CD4-positive, alpha-beta T cell treated with Interferon alpha-2 for 1 hour (primary cell): ENCODE measurements at regions not wholly inside any gene's neighbourhood (a gene's known extent, or its start where the extent isn't known, plus 50 kb on each side); places are given as distances from the start of the nearest gene placed in this dataset.
"Not testable (repeated sequence)": the region's sequence is repeated elsewhere in the genome, so short reads cannot be mapped to it uniquely, and the experiment has no call there.

ENCODE experiments used
- DNase-seq, 2 donors: peaks; one replicate each; pipeline ENCODE4 v3.0.0-alpha.2; 2020 to 2022

- no peak for DNase-seq
These were observed 844.9 kb upstream of the CRIM1 start for GRCh38 chr2:35510636-35511035.

GRCh38 chr2:35508601-35509000 lies 847.0 kb upstream of the CRIM1 start:
- DNase-seq: no peak

GRCh38 chr2:35504419-35504818 lies 851.2 kb upstream of the CRIM1 start:
- no peak for DNase-seq

GRCh38 chr2:35503738-35504199 lies 851.8 kb upstream of the CRIM1 start:
- DNase-seq: no peak

GRCh38 chr2:35503311-35503710 lies 852.3 kb upstream of the CRIM1 start:
- no peak for DNase-seq

DNA sequence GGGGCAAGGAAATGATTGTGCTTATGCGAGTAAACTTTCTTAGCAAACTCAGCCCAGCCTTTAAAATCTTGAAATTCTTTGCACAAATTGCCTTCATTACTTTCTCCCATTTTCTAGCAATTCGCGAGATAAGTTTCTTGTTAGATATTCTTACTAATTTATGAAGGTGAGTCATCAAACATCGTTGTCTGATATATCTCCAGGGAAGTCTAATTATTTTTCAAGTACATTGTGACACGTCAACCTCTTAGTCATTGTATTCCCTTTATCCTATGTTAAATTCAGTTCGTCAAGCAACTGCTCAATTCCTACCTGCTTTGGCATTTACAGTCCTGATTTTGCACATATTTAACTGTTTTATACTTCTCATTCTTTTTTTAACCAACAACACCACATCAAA lies 854.5 kb upstream of the CRIM1 start:
- DNase-seq: no peak

GRCh38 chr2:35496022-35496421 lies 859.6 kb upstream of the CRIM1 start:
- no peak for DNase-seq

DNA sequence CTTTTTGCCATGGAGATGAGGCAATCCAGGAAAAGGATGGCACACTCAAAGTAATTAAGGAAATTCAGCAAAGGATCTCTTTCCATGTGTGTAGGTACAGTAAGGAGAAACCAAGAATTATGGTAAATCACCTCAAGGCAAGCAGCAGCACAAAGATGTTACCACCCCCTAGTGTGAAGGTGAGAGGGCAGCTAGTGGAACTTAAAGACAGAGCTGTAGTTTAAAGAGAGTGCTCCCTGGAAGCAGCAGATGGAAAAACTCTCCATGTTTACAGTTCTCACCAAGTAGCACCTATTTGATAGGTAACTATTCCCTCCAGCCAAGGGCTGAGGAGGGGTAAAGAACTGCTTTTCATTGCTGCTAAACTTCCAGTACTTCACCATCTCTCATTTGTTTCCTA lies 860.4 kb upstream of the CRIM1 start:
- no peak for DNase-seq

DNA sequence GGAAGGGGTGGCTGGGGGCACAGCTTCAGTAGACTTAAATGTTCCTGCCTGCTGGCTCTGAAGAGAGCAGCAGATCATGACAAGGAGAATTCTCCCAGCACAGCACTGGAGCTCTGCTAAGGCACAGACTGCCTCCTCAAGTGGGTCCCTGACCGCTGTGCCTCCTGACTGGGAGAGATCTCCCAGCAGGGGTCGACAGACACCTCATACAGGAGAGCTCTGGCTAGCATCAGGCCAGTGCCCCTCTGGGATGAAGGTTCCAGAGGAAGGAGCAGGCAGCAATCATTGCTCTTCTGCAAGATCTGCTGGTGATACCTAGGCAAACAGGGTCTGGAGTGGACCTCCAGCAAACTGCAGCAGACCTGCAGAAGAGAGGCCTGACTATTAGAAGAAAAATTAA lies 877.5 kb upstream of the CRIM1 start:
- DNase-seq: not testable (repeated sequence)

DNA sequence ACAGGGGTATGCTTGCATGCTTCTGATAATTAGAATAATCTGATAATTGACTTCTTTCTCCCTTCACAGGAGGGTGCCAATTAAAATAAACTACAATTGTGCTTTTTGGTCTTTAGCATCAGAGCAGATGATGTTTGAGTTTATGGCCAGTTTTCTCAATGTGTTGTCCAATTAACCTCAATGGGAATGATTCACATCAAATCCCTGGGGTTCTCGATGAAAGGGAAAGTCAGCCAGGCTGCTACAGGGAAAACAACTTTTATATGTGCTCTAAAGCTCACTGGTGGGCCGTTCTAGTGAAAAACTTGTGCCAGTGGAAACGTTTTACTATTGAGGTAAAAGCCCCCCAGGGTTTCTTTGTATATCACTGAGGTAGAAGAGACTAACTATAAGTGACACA lies 887.3 kb upstream of the CRIM1 start:
- DNase-seq: no peak

DNA sequence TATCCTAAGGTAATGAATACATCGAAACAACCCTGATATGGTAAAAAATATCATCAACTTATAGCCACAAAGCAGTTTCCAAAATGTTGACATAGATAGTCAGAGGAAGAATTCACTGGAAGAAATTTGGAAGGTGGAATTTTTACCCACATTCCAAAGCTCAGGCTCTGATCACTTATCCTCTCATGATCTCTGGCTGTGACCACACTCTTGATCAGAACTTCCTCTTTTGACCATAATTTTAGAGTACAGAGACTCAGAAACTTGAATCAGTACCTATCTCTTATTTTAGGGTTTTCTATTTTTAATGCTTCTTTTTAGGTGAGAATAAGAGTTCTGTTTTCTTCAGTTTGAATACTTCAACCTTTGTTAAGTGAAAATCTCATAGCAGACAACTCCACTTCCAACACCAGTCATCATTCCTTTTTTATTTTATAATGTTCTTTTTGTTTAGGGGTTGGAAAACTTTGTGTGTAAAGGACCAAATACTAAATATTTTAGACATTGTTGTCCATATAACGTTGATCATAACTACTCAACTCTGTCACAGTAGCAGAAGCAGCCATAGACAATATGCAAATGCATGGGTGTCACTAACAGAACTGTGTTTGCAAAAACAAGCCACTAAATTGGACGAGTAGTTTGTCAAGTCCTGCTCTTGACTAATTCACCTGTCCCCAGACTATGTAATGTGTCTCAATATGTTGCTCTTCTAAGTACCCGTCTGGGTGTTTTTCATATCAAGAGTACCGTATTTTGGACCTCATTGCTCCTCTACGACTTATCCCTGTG lies 891.6 kb upstream of the CRIM1 start:
- DNase-seq: no peak

DNA sequence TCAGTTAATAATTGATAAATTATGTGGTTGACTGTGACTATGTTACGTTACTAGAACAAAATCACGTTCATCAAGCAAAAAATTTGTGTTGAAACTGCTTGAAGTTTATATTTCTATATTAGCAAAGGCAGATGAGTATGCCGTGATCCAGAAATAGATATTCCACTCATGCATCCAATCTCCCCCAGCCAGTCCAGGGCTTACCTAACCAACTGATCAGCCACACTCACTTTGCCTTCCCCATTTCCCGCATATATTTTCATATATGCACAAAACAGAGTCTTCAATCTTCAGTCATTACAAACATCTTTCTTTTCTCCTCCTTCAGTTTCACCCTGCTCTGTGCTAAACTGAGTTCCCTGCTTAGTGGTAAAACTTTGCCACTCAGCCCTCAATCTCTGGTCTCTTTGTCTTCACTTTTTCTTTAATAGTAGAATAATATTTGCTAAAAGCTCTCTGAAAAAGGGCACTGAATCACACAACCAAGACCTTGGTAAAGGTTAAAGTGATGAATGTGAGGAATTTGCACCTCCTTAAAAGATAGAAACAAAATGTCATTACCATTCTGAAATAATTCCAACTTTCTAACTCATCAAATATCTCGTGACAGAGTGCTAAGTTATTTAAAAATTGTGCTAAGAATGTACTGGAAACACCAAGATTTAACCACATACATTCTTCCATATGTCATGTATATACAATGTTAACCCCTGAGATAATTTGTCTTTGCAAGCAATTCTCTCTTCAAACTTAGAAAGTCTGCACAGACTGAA lies 893.2 kb upstream of the CRIM1 start:
- DNase-seq: no peak

GRCh38 chr2:35461406-35461805 lies 894.2 kb upstream of the CRIM1 start:
- DNase-seq: no peak

DNA sequence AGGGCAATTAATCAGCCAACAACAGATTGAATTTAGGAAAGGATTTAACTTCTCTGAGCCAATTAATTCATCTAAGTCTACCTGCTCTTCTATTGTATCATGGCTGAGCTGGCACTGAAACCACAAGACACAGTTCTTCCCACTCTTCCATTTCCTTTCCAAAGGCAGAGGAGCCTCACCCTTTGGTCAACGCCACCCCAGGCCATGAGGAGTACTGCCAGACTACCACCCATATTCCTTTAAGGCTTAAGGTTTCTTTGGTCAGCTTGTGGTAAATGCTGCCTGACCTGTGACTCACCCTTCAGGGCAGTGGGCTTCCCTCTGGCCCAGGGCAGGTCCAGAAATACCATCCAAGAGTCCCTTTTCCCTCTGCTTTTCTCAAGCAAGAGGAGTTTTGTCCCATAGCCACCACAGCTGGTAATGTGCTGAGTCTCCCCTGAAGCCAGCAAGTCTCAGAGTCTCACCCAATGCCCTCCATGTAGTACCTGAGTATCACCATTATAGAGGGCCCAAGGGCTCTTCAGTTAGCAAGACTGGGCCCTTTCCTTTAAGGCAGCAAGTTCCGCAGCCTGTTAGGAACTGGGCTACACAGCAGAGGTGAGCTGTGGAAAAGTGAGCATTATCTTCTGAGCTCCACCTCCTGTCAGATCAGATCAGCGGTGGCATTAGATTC lies 900.5 kb upstream of the CRIM1 start:
- DNase-seq: no peak

GRCh38 chr2:35447821-35448220 lies 907.8 kb upstream of the CRIM1 start:
- DNase-seq: no peak

DNA sequence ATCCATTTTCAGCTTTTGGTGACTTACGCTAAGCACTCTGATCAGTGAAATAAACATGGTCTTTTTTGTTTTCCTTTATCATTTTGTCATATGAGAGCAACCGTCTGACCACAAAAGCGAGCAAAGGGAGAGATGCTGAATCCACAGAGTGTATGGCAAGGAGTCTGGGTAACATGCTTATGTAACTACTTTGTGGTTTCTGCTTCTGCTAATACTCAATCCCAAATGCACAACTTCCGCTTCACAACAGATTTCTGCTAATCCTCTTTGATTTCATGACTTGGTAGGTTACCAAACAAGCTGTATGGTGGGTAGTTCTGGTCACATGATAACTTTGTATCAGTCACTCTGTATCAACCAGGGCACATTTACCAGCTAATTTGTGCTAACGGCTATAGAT lies 908.4 kb upstream of the CRIM1 start:
- no peak for DNase-seq

DNA sequence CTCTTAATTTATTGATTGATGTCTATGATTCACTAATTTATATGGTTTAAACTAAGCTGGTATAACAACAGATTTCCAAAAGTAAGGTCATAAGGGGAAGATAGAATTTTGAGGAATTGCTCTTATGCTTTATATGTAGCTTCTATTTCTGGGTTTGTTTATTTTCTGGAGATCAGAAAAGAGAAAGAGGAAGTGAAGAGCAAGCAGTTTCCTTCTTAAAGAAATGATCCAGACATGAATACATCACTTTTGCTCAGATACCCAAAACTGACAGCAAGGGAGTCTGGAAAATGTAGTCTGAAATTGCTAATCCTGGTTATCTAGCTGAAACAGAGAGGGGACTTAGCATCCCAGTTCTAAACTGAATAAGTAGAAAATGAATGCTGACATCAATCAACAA lies 912.5 kb upstream of the CRIM1 start:
- no peak for DNase-seq

- DNase-seq: not testable (repeated sequence)
These were observed 914.0 kb upstream of the CRIM1 start for GRCh38 chr2:35441575-35441974.

GRCh38 chr2:35440308-35440707 lies 915.3 kb upstream of the CRIM1 start:
- DNase-seq: not testable (repeated sequence)

DNA sequence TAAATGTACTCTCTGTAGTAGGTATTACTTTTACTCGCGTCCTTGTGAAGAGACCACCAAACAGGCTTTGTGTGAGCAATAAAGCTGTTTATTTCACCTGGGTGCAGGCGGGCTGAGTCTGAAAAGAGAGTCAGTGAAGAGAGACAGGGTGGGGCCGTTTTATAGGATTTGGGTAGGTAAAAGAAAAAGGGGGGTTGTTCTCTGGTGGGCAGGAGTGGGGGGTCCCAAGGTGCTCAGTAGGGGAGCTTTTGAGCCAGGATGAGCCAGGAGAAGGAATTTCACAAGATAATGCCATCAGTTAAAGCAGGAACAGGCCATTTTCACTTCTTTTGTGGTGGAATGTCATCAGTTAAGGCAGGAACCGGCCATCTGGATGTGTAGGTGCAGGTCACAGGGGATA lies 918.7 kb upstream of the CRIM1 start:
- not testable (repeated sequence) for DNase-seq

DNA sequence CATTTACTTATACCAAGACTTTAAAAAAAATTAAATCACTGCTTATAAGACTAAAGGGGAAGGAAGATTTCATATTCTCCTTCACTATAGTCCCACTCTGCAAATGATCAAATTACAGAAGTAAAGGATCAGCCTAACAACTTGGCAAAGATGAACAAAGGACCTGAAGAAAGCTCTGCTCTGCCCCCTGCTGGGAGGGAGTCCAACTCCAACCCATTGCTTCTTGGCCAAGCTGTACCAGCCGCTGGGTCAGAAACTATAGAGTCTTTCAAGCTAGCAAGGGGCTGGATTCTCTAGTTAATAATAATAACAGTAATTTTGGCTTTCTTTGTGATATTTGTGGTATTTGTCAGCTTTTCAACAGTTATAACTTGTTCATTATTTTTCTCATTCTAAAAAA lies 927.0 kb upstream of the CRIM1 start:
- no peak for DNase-seq

GRCh38 chr2:35421485-35421884 lies 934.1 kb upstream of the CRIM1 start:
- no peak for DNase-seq

DNA sequence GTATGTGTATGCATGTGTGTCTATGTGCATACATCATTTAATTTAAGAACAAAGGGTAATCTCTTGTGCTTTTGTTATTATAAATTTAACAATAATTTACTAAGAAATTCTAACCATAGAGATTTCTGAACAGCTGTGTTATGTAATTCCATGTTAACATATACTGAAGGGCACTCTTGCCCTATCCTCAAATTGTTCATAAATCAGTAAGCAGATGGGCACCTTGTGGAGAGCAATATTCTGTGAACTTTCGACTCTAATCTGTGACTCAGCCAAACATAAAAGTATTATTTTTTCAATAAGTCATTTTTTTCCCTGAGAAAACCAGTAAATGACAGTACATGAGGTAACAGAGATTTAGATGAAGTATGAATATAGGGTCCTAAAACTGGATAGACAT lies 938.3 kb upstream of the CRIM1 start:
- DNase-seq: no peak
